ENCODE measurements at regions not wholly inside any gene's neighbourhood (a gene's known extent, or its start where the extent isn't known, plus 50 kb on each side); places are given as distances from the start of the nearest gene placed in this dataset.
A peak's percentile ranks its signal among the peaks of the same experiment; 100 is the strongest.

DNA sequence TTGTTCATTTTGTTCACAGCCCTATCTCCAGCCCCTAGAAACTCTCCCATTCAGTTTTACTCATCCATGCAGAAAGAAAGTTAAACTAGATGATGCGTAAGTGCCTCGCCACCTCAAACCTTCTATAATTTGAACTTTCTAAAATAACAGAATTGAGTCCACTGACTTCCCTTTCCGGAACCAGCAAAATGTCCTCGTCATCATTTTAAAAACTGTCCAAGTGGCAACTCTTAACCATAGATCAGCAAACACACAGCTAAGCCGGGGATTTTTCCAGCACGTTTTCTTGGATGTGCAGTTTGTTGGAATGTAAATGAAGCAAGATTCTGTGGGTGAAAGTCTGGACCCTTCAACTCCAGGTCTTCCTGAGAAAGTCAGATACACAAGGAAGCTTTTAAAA, 369.7 kb upstream of the ERCC4 start:
- no peak for DNase-seq (ENCODE audit: low read depth, low spot score)

DNA sequence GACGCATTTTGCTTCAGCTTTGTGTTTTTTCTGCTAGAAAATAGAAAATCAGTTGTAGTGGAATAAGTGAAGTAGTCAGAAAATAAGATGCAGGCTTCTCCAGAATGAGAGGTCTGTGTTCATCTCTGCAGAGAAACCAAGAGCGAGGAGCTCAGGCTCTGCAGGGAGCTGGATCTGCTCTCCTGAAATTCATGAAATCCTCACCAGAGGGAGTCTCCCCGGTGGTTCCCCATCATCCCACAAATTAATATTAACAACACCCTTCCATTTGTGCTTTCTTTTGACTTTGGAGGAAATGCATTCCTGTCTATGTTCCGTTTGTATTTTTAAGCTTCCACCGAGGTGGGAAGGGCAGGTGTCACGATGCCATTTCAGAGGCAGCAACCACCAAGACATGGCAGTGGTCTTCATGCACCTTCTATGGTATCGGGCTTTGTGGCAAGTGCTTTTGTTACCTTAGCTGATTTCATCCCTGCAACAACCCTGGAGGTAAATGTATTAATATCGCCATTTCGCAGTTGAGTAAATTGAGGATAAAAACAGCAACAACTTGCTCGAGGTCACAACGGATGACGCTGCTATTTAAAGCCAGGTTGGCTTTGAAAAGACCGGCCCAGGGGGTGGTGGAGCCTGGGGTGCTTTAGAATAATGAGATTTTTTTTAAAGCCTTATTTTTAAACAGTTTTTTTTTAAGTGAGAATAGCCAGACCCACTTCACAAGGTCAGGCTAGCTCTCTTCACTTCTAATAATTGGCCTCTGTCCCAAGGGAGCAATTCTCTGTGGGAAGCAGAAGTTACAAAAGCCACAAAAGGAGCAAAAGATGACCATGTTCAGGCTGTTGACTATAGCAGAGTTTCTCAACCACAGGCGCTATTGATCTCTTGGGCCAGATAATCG, 367.6 kb upstream of the ERCC4 start:
- no peak for DNase-seq (ENCODE audit: low read depth, low spot score)

DNA sequence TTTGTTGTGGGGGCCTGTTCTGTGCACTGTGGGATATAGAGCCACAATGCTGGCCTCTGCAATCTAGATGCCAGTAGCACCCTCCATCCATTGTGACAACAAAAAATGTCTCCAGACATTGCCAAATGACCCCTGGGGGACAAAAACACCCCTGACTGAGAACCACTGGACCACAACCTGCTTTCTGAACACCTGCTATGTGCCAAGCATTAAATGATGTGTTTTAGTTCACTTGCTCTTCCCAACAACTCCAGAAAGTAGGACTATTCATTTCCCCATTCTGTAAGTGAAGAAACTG, 367.0 kb upstream of the ERCC4 start:
- no peak for DNase-seq (ENCODE audit: low read depth, low spot score)

DNA sequence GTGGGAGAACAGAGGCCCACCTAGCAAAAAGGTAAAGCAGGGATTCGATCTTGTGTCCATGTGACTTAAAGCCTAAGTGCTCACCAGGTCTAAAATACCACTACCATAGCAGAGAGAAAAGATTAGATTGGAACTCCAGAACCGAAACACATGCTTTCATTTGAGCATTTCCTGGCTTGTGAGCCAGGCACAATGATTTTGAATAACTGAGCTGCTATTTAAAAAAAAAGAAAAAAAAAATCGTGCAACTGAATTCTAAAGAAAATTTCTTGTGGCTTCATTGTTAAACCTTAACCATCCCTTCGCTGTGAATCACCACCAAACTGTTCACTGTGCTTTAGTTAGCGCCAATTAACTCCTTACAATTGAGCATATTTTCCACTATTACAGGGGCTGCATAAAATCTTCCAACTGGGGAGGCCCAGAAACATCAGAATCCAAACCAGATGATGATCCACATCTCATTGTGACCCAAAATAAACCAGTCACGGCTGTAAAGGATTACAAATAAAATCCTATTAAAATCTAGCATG, 366.4 kb upstream of the ERCC4 start:
- DNase-seq (ENCODE audit: low read depth, low spot score), result peak; percentile 35

DNA sequence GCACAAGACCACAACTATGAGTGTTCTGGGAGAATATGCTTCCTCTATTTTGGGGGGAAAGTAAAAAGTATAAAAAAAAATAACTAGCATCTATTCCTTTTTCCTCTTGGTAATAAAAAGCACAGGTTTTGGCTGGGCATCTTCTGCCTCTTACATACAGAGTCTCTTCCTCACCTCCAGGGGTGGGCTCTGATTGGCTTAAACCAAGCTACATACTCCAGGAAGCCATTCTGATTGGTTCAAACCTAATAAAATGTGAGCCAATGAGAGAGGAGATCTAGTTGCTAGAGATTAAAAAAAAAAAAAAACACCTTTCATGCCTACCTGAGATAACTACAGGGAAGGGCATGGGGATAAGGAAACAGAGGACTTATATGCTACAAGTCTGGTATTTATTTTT, 365.9 kb upstream of the ERCC4 start:
- no peak for DNase-seq (ENCODE audit: low read depth, low spot score)

DNA sequence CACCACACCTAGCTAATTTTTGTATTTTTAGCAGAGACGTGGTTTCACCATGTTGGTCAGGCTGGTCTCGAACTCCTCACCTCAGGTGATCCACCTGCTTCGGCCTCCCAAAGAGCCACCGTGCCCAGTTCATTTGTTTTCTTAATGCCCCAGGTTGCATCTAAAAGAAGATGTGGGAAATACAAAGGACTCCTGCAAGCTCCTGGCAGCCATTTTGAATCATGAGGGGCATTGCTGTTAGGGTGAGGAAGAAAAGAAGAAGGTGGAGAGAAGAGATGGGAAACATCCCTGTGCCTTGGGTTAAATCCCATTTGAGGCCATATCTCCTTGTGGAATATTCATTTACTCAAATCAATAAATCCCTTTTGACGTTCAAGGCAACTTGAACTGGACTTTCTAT, 365.3 kb upstream of the ERCC4 start:
- no peak for DNase-seq (ENCODE audit: low read depth, low spot score)

DNA sequence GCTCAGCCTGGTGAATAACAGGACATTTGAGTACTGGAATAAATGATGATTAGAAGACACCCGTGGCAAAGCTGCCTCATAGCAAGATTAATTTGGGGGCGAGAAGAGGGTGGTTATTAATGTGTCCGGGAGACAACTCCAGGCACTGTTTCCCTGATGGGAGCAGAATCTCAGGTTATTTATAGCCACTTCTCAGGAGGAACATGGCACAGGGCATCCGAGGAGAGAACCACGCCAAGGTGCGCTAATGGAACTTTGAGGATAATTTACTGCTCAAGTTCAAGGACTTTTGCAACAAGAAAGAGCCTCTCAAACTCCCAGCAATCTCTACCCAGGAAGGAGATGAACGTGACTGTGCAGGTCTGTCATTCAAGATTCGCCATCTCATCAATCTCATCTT, 362.5 kb upstream of the ERCC4 start:
- no peak for DNase-seq (ENCODE audit: low read depth, low spot score)

DNA sequence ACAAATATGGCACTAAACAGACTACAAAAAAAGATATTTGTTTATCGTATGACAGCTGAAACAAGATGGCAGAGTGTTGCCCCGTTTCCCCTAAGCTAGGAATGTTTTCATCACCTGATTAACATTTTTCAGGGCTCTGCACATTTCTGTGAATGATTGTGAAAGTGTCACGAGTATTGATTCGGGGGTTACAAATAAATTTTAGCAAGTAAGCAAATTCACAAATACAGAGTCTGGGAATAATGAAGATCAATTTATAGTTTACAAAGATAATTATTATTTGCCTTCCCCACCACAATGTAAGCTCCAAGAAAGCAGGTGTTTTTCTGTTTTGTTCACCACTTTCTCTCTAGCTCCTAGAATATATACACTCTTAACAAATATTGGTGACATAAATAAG, 361.2 kb upstream of the ERCC4 start:
- DNase-seq (ENCODE audit: low read depth, low spot score), result no peak

DNA sequence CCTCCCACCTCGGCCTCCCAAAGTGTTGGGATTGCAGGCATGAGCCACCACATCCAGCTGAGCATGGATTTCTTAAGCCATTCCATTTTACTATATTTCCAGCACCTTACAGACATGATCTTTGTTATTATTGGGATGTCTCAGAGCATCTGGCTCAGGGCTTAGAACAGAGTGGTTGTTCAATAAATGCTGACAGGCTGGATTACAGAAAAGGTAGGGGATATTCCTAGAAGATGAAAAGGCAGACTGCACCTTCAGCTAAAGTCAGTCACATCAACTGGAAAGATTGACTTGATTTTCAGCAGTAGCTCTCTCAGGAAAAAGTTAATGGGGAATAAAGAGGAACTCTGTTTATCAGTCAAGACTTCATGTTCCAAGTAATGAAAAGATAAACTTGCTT, 360.3 kb upstream of the ERCC4 start:
- no peak for DNase-seq (ENCODE audit: low read depth, low spot score)

DNA sequence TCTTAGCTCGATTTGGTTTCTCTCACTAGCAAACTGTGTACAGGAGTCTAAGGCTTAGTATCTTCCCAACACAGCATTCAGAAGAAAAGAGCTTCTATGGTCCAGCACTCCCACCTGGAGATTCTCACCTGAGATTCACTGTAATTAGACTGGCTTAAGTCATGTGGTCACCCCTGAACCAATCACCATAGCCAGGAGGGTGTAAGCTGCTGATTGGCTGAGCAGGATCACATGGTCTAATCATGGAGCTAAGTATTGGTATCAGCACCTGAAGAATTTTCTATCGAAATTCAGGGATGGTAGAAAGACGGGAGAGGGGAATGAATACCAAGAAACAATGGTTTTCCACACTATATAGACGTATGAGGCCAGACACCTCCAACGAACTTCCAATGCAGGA, 359.8 kb upstream of the ERCC4 start:
- DNase-seq (ENCODE audit: low read depth, low spot score), result no peak

DNA sequence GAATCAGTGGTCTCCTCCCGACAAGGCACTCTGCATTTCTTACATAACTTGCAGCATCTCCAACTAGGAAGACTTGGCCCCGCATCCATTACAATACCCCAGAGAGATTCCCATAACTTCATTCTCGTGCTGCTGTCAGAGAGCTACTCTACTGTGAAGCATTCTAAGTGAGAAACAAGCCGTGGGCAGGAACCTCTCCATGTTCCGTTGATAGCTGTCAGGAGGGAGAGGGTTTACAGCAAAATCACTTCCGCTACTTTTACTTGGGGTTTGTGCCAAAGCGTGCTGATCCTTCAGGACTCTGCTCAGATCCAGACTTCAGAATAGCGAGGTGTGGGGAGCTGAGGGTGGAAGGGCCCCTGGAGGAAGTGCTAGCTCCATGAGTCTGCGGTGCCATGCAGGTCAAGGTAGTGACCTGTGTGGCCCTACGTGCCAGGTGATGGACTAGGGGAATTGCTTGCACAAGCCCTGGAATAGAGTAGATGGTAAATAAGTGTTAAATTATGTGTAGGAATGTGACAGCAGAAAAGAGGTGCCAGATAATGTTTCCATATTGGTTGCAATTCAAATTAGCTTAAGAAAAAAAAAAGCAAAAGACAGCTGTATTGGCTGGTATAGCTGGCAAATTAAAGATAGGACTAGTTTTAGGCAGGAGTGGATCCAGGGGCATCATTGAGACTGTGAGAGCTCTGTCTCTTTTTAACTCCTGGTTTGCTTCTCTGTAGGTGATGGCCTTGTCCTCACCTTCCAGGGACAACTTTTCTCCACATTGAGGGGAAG, 358.5 kb upstream of the ERCC4 start:
- no peak for DNase-seq (ENCODE audit: low read depth, low spot score)

DNA sequence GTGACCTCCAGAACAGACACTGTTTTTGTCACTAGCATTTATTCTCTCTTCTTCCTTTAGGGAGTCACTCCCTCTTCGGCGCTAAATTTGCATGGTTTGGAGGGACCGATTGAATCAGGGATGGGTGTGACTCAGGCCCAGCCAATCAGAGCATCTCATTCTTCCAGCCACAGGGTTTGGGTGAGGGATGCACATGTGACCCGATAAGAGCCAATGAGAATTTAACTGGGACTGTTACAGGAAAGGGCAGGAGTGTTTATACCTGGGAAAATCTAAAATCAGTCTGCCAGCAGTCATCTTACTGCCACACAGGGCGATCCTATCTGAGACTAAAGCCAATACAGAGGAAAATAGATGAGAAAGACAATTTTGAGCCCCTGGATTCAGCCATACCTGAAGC, 351.2 kb upstream of the ERCC4 start:
- no peak for DNase-seq (ENCODE audit: low read depth, low spot score)

DNA sequence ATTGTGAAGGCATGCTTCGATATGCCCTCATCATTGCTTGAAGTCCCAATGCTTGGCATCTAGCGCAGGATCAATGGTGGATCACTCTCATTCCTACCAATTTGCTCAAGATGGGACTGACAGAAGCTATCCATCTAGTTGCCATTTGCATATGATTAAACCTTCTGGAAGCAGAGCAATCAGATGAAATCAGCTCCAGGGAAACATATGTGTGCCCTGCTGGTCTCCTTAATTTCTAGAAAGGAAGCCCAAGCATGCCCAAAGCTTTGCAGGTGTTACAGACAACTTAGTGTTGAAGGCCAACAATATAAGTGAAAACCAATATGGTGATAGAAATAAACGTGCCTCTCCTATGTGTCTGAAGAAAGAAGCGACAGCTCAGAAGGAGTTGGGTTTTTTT, 350.0 kb upstream of the ERCC4 start:
- DNase-seq (ENCODE audit: low read depth, low spot score), result no peak

DNA sequence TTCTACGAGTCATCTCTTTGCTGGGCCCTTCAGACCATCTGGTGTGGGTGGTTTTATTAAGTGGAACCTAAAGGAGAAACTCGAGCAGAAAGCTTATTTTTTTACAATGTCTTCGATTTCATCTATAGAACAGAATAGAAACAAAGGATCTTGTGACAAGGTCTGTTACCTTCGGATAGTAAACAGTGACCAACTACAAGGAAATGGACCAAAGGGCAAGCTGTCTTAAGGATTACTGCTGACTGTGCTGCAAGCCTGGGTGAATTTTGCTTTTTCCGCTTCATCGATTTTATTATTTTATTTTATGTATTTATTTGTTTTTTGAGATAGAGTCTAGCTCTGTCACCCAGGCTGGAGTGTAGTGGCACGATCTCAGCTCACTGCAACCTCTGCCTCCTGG, 348.9 kb upstream of the ERCC4 start:
- no peak for DNase-seq (ENCODE audit: low read depth, low spot score)

DNA sequence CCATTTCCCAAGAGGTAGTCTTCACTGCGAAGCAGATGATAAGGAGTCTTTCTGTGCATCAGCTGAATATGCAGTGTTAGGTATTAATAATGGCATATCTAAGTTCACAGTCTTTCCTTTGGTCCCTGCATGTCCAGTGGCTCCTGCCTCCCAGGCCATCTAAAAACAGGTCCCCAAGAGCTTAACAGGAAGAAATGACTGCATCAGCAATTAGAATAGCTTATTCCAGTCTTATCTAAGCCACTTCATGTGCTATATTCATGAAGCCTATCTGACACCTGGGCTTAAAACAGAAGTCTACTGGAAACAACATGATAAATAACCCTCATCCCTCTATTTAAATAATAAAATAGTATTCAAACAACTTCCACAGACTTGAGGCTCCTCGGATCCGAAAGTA, 346.1 kb upstream of the ERCC4 start:
- DNase-seq (ENCODE audit: low read depth, low spot score), result no peak

DNA sequence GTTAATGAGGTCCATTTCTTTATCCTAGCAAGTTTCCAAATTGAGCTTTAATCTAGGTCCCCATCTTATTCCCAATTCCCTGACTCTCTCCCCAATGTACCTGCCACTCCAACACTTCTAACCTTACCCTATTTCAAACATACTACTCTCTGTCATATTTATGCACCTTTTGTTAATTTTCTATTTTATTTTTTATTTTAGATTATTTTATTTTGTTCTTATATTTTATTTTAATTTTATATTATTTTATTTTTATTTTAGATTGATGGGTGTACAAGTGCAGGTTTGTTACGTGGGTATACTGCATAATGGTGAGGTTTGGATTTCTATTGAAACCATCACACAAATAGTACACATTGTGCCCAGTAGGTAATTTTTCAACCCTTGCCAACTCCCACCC, 333.9 kb upstream of the ERCC4 start:
- DNase-seq (ENCODE audit: low read depth, low spot score), result no peak

DNA sequence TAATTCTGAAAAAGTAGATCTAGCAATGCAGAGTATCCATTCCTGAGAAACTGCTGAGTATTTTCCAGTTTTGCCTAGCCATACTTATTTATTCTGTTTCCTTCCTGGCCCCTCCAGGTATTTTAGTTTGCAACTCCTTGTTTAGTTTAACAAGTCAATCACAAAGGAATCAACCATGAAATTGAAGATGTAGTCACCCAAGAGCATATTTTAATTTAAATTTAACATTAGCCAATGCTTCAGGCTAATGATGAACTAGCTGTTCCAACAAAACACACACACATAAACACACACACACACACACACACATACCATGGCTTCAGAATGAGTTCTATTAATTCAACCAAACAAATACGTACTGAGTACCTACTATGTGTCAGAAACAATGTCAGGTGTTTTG, 332.8 kb upstream of the ERCC4 start:
- DNase-seq (ENCODE audit: low read depth, low spot score), result no peak

DNA sequence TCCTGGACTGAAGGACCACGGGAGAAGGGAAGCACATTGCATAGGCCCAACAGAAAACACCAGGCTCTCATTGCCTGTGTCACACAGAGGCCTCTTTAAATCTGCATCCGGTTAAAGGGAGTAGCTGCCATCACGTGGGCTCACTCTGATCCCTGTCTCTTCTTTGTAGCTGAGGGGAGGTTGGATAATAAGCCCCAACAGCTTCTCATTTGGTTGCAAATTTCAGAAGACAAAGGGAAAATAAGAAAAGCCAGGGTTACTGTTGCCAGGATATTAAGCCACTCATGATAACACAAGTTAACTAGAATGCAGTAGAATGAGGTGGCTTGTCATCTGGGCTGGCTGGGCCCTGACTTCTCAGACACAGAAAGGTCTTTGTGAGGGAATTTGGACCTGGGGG, 325.1 kb upstream of the ERCC4 start:
- DNase-seq (ENCODE audit: low read depth, low spot score), result no peak

DNA sequence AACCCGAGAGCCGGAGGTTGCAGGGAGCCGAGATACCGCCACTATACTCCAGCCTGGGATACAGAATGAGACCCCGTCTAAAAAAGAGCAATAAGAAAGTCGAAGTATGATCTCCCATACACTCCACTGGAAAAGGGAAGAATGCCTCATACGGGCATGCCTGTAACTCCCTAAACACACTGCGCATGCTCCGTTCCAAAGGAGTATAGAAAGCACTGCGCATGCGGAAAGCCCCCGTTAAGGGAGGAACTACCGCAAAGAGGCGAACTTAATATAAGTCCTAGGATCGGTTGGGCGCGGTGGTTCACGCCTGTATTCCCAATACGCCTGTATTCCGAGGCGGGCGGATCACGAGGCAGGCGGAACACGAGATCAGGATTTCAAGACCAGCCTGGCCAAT, 313.1 kb upstream of the ERCC4 start:
- no peak for DNase-seq (ENCODE audit: low read depth, low spot score)

DNA sequence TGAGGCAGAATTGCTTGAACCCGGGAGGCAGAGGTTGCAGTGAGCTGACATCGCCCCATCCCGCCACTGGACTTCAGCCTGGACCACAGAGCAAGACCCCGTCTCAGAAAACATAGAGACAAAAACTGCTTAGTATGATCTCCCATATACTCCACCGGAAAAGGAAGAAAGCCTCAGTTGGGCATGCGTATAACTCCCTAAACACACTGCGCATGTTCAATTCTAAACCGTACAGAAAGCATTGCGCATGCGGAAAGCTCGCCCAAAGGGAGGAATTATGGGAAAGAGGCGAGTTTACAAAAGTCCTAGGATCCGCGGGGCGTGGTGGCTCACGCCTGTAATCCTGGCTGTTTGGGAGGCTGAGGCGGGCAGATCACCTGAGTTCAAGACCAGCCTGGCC, 312.7 kb upstream of the ERCC4 start:
- DNase-seq (ENCODE audit: low read depth, low spot score), result no peak

DNA sequence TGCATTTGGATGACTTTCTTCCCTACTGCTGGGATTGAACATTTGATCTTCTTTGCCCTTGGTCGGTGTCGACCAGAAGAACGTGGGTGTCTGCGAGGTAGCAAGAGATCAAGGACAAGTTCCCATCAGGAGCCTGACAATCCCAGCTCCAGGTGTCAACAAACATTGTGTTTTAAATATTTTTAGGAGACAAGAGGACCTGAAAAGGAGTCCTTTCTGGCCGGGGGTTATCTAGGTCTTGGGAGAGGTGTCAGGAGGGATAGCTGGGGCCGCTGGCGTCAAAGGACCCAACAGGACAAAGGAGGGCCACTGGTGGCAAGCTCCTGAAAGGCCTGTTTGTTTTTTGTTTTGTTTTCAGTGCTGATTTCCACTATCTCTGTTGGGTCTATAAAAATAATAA, 308.4 kb upstream of the ERCC4 start:
- no peak for DNase-seq (ENCODE audit: low read depth, low spot score)

DNA sequence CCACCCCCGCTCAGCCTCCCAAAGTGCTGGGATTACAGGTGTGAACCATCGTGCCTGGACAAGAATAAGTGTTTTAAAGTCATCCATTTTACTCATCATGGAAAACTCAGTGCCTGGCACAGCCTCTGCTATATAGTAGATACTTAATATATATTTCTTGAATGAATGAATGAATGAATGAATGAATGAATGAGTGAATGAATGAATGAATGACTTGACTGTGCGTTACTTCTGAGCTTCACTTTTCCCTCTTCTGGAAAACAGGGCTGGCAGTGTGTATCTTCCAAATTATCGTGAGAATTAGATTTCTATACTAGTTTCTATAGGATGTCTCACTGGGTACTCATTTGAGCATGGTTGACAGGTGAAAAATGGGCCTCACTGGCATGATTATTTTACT, 307.3 kb upstream of the ERCC4 start:
- DNase-seq (ENCODE audit: low read depth, low spot score), result no peak

DNA sequence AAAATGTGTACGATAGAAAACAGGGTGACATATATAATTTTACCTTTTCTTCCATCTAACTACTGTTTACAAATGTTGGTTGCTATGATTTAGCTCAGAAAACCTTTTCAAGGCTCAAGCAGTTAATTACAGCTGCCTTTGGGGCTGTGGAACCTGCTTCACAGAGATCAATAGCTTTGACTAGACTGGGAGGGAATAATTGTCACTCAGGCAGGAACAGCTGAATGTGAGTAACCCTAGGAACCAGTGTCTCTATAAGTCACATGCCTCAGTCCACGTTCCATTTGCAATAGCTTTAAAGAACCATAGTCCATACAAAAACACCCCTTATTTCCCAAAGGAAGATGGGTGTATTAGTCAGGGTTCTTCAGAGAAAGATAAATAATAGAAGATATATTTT, 306.8 kb upstream of the ERCC4 start:
- no peak for DNase-seq (ENCODE audit: low read depth, low spot score)
